ENCODE measurements at regions not wholly inside any gene's neighbourhood (a gene's known extent, or its start where the extent isn't known, plus 50 kb on each side); places are given as distances from the start of the nearest gene placed in this dataset.
A peak's percentile ranks its signal among the peaks of the same experiment; 100 is the strongest.

DNA sequence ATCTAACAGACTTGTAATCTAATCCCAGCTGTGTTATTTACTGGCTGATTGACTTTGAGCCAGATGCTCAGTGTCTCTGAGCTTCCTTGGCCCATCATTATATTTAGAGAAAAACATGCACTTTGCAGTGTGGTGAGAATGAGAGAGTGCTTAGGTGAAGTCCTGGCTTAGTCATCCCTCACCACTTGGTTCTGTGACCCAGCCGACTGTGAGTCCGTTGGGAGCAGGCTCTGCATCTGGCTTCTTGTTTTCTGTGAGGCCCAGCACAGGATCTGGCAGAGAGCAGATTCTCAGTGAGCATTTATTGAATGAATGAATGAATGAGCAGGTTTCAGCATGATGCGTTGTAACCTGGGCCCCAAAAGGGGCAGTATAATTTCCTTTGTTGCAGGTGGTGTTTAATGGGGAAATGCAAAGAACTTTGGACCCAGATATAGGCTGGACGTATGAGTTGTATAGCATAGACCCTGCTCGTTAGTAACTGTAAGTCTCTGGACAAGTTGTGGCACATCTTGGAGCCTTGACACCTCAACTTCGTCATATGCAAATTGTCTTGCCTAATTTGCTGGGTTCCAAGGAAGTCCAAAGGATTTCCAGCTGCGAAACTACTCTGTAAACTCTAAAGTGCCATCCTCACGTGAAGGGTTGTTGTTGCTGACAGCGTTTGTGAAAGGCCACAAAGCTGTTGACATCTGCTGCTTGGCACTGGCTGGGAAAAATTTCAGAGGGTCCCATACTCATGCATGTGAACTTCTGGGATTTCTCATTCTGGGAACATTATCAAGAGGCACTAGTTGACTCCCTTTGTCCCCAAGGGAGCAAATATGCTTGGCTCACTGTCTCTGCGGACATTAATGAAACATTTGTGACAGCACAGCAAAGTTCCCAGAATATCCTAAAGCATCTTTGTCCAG, 138.8 kb upstream of the USP24 start:
- no peak for TF ChIP-seq TAF1 (IDR thresholded peaks at IDR 0.05; ENCODE audit: borderline replicate concordance, low read depth, low read length)
- FAIRE-seq: peak; percentile 27
- DNase-seq (ENCODE audit: insufficient read length): no peak

DNA sequence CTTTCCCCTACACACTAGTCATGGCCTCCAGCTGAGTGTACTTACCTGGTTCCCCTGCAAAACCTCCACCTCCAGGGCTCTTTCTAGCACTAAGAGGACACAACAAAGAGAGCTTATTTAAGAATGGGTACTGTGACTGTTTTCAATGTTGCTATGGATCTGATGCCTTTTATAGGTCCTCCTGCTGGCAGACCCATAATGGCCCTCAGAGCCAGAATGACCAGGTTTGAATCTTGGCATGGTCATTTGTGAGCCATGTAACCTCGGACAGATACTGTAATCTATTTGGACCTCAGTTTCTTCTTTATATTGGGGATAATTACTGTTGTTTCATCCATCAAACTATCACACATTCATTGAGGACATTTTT, 137.6 kb upstream of the USP24 start:
- FAIRE-seq: peak; percentile 80
- no peak for TF ChIP-seq POLR2AphosphoS5 (IDR thresholded peaks at IDR 0.05; ENCODE audit: low read depth, low read length)
- TF ChIP-seq TAF1 (IDR thresholded peaks at IDR 0.05; ENCODE audit: borderline replicate concordance, low read depth, low read length): no peak
- no peak for TF ChIP-seq POLR2A (IDR thresholded peaks at IDR 0.05; ENCODE audit: low read depth, low read length)

DNA sequence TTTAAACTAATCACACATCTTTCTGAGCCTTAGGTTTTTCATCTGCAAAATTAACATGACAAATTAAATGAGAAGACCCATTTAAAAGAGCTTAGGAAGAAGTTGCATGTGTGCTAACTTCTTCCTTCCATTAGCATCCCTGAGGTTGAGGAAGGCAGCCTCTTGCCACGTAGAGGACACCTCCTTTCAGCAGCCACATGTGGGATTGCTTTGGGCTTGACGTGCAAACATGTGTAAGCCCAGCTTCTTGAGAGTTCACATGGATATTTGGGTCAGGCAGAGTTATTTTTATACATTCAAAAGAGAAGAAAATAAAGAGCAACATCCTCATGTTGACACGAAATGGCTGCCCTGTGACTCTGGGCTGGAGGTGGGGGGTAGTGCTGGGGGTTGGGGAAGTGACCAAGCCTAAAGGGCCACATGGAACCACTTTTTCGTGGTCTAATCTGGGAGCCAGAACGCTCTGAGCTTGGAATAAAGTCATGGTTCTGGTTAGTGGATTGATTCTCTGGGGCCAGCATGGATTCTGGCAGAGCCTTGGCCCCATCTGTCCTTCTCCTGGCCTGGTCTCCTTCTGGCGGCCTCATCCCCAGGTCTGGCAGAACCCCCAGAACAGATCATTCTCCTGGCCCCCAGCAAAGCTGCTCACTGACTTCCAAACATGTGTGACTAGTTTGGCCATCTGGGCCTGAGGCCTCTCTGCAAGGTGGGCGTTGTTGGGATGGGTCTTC, 137.1 kb upstream of the USP24 start:
- no peak for DNase-seq (ENCODE audit: insufficient read length)
- no peak for TF ChIP-seq TAF1 (IDR thresholded peaks at IDR 0.05; ENCODE audit: borderline replicate concordance, low read depth, low read length)
- no peak for TF ChIP-seq POLR2AphosphoS5 (IDR thresholded peaks at IDR 0.05; ENCODE audit: low read depth, low read length)
- no peak for TF ChIP-seq POLR2A (IDR thresholded peaks at IDR 0.05; ENCODE audit: low read depth, low read length)
- FAIRE-seq: no peak

More for the DNA sequence above, 137.6 kb upstream of the USP24 start:
- DNase-seq (ENCODE audit: insufficient read length): no peak

- TF ChIP-seq TAF1 (IDR thresholded peaks at IDR 0.05; ENCODE audit: borderline replicate concordance, low read depth, low read length) (no peak), POLR2A (IDR thresholded peaks at IDR 0.05; ENCODE audit: low read depth, low read length) (no peak), POLR2AphosphoS5 (IDR thresholded peaks at IDR 0.05; ENCODE audit: low read depth, low read length) (no peak)
- no peak for DNase-seq (ENCODE audit: insufficient read length)
- FAIRE-seq: no peak
Measured at GRCh38 chr1:55348356-55348755, 133.2 kb upstream of the USP24 start.

GRCh38 chr1:55347866-55348265, 132.7 kb upstream of the USP24 start:
- TF ChIP-seq TAF1 (IDR thresholded peaks at IDR 0.05; ENCODE audit: borderline replicate concordance, low read depth, low read length): no peak
- no peak for TF ChIP-seq POLR2A (IDR thresholded peaks at IDR 0.05; ENCODE audit: low read depth, low read length)
- no peak for TF ChIP-seq POLR2AphosphoS5 (IDR thresholded peaks at IDR 0.05; ENCODE audit: low read depth, low read length)
- DNase-seq (ENCODE audit: insufficient read length) (no peak), FAIRE-seq (no peak)

- DNase-seq (ENCODE audit: insufficient read length) (no peak), FAIRE-seq (no peak)
- TF ChIP-seq TAF1 (IDR thresholded peaks at IDR 0.05; ENCODE audit: borderline replicate concordance, low read depth, low read length): no peak
- TF ChIP-seq POLR2A (IDR thresholded peaks at IDR 0.05; ENCODE audit: low read depth, low read length): no peak
Measured at GRCh38 chr1:55347041-55347440, 131.9 kb upstream of the USP24 start.

GRCh38 chr1:55346586-55346985, 131.4 kb upstream of the USP24 start:
- FAIRE-seq: no peak
- DNase-seq (ENCODE audit: insufficient read length): no peak
- TF ChIP-seq POLR2A (IDR thresholded peaks at IDR 0.05; ENCODE audit: low read depth, low read length) (no peak), POLR2AphosphoS5 (IDR thresholded peaks at IDR 0.05; ENCODE audit: low read depth, low read length) (no peak), TAF1 (IDR thresholded peaks at IDR 0.05; ENCODE audit: borderline replicate concordance, low read depth, low read length) (no peak)

GRCh38 chr1:55339681-55340080, 124.5 kb upstream of the USP24 start:
- DNase-seq (ENCODE audit: insufficient read length) (no peak), FAIRE-seq (no peak)
- TF ChIP-seq POLR2A (IDR thresholded peaks at IDR 0.05; ENCODE audit: low read depth, low read length) (no peak), POLR2AphosphoS5 (IDR thresholded peaks at IDR 0.05; ENCODE audit: low read depth, low read length) (no peak), TAF1 (IDR thresholded peaks at IDR 0.05; ENCODE audit: borderline replicate concordance, low read depth, low read length) (no peak)

GRCh38 chr1:55338448-55338820, 123.3 kb upstream of the USP24 start:
- DNase-seq (ENCODE audit: insufficient read length): no peak
- no peak for FAIRE-seq
- TF ChIP-seq TAF1 (IDR thresholded peaks at IDR 0.05; ENCODE audit: borderline replicate concordance, low read depth, low read length) (no peak), POLR2A (IDR thresholded peaks at IDR 0.05; ENCODE audit: low read depth, low read length) (no peak), POLR2AphosphoS5 (IDR thresholded peaks at IDR 0.05; ENCODE audit: low read depth, low read length) (no peak)

DNA sequence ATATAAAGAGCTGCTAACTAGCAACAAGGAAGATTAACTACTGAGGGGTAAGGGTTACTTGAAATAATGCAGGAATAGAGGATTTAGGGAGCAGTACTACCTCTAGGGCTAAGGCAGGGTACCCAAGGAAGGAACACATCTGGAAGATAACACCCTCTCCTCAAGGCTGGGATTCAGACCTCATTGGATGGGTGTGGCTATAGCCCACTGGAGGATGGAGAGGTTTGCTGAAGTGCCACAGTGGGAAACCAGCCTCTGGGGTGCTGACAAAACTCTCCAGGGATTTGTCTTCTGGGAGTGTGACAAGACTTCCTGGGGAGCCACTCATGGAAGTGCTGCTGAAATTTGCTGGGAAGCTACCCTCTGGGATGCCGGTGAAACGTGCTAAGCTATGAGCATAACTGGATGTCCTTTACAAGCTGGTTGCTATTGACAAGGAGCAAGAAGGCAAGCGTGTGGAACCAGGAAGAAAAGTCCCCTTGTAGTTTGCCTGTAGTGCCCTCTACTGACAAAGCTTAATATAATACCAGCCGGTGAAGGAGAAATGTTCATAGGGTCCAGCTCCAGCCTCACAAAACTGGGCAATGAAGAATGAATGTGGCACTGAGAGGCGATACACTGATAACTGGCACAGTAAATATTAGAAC, 122.8 kb upstream of the USP24 start:
- TF ChIP-seq TAF1 (IDR thresholded peaks at IDR 0.05; ENCODE audit: borderline replicate concordance, low read depth, low read length) (no peak), POLR2A (IDR thresholded peaks at IDR 0.05; ENCODE audit: low read depth, low read length) (no peak), POLR2AphosphoS5 (IDR thresholded peaks at IDR 0.05; ENCODE audit: low read depth, low read length) (no peak)
- peak; percentile 24 for DNase-seq (ENCODE audit: insufficient read length)
- peak; percentile 93 for FAIRE-seq

DNA sequence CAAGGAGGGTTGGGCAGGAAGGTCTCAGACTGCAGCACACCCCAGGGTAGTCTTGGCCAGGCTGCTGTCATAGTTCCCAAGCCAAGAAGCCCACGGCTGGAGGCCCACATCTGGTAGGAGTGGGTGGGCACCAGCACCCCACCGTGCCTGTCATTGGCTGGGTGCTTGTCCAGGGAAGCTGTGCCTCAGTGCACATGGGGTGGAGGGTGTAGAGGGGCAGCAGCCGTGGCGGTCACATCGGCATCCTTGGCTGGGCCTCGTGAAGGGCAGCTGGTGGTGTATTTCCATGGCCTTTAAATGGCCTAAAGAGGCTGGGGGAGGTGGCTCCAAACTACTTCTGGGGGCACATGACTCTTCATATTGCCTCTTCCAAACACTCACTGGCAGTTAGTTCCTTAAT, 119.6 kb upstream of the USP24 start:
- TF ChIP-seq POLR2AphosphoS5 (IDR thresholded peaks at IDR 0.05; ENCODE audit: low read depth, low read length) (no peak), POLR2A (IDR thresholded peaks at IDR 0.05; ENCODE audit: low read depth, low read length) (no peak)
- FAIRE-seq (no peak), DNase-seq (ENCODE audit: insufficient read length) (no peak)

GRCh38 chr1:55334160-55334559, 119.0 kb upstream of the USP24 start:
- DNase-seq (ENCODE audit: insufficient read length) (no peak), FAIRE-seq (no peak)
- TF ChIP-seq POLR2A (IDR thresholded peaks at IDR 0.05; ENCODE audit: low read depth, low read length): no peak
